Dendritic cell treated with granulocyte-macrophage colony-stimulating factor and Interleukin-4, amounts not matched to agents 40 ng/mL and 50 ng/mL, for 4 days (primary cell): ENCODE measurements at regions not wholly inside any gene's neighbourhood (a gene's known extent, or its start where the extent isn't known, plus 50 kb on each side); places are given as distances from the start of the nearest gene placed in this dataset.

Experiments
- H3K27ac Mint-ChIP-seq: one replicate; pipeline ENCODE4 v1.8.0; 2022; ENCODE audit warnings: mild to moderate bottlenecking, mixed read lengths
- H3K27me3 Mint-ChIP-seq: one replicate; pipeline ENCODE4 v1.8.0; 2022; ENCODE audit warnings: mild to moderate bottlenecking, mixed read lengths
- H3K36me3 Mint-ChIP-seq: one replicate; pipeline ENCODE4 v1.8.0; 2022; ENCODE audit warnings: low read depth, mixed read lengths
- H3K4me1 Mint-ChIP-seq: one replicate; pipeline ENCODE4 v1.8.0; 2022; ENCODE audit warnings: low read depth, mixed read lengths
- H3K4me3 Mint-ChIP-seq: one replicate; pipeline ENCODE4 v1.8.0; 2022; ENCODE audit warnings: mild to moderate bottlenecking, moderate library complexity, mixed read lengths
- H3K9me3 Mint-ChIP-seq: one replicate; pipeline ENCODE4 v1.8.0; 2022; ENCODE audit warnings: mixed read lengths
- intact Hi-C: fragments of 100-400 bp; cut with micrococcal nuclease; formaldehyde crosslinking; loops from one replicate; pipeline ENCODE4 v1.15.0; 2022

DNA sequence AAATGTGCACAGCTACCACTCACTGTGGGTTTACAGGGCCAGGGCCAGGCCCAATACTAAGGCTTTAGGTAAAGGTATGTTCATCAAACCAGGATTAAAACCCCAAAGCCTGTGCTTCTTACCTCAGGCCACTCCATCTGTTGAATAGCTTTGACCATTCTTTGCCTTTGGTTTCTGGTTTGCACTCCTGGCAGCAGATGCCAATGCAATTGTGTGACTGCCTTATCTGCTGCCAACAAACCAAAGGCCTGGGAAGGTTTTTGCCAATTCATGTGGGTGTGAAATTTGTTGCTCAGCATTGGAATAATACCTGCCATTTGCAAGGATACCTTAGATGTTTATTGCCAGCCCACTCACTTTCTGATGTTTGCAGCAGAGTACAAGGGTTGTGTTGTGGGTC, 221.6 kb downstream of the C12orf75 start:
- Mint-ChIP-seq H3K27ac (no peak overlapping the region), H3K4me1 (no peaks in the 10 kb centered on the region), H3K27me3 (no peaks in the 10 kb centered on the region), H3K4me3 (no peak overlapping the region), H3K9me3 (peaks cover 10% of the 10 kb centered on the region), H3K36me3 (no peaks in the 10 kb centered on the region)
- intact Hi-C loops, result no loop called here

DNA sequence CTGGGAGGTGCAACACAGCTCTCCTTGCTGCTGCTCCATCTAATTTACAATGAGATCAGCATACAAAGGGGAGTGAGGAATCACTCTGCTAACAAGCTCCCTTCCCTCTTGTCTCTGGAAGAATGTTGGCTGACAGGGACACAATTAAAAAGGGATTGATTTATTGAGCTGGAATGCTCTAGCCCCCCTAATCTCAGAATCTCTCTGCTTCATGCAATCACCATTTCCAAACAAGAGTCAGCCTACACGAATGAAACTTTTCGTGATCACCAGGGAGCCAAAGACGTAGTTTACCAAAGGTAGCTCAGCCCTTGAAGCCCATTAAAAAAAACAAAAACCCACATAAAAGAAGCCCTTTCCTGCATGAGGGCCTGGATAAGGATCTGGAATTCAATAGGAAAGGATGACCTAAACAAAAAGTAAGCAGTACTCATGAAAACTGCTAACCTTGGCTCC, 223.8 kb downstream of the C12orf75 start:
- Mint-ChIP-seq H3K4me3 (no peak overlapping the region), H3K9me3 (no peaks in the 10 kb centered on the region), H3K27ac (no peak overlapping the region), H3K4me1 (no peaks in the 10 kb centered on the region), H3K27me3 (no peaks in the 10 kb centered on the region), H3K36me3 (no peaks in the 10 kb centered on the region)
- intact Hi-C loops, result no loop called here

DNA sequence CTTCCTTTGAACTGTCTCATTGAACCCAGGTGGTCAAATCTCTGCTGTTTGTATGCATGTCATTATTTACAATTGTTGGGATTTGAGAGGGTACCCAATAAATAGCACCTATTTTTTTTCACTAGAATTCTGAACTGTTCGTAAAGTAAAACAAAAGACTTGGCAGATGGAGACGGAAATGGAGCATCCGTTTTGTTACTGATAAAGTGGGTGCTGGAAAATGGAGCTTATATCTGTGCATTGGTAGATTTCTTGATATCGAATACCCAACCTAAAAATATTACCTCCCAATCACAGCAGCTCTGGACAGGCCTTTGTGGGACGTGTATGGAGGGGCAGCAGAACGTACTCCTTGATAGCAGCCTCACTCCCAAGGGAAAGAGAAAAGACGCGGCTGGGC, 224.4 kb downstream of the C12orf75 start:
- Mint-ChIP-seq H3K4me3 (no peak overlapping the region), H3K4me1 (no peaks in the 10 kb centered on the region), H3K27me3 (no peaks in the 10 kb centered on the region), H3K27ac (no peak overlapping the region), H3K36me3 (no peaks in the 10 kb centered on the region), H3K9me3 (no peaks in the 10 kb centered on the region)
- intact Hi-C loops, result no loop called here

DNA sequence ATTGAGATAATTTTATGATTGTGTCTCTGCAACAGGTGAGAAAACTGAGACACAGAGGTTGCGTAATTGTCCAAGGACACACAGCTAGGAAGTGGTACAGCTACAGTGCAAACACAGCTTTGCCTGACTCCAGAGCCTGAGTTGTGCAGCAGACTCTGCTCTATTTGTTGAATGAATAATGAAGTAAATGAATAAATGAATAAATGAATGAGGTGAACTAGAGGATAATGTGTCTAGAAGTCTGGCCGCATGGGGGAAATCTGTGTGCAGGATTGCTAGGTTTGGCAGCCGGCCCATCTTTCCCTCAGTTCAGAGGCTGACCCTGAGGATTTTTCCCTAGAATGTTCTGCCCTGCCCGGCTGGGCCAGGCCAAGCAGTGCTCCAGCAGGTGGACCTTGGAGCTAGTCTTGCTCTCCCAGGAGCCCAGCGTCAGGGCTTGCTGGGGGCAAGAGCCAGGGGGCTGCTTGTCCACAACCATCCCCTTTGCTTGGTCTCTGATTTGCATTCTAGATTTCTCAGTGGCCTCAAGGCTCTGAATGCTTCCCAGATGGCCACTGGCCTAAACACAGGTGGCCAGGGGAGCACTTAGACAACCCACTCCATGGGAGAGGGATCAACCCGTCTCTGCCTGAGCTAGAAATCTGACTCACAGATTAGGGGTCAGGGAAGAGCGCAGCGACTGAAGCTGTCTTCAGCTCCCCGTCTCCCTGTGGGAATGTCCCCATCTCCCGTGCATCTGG, 225.2 kb downstream of the C12orf75 start:
- H3K27me3 Mint-ChIP-seq, result no peaks in the 10 kb centered on the region
- no peaks in the 10 kb centered on the region for H3K36me3 Mint-ChIP-seq
- no peak overlapping the region for H3K4me3 Mint-ChIP-seq
- H3K9me3 Mint-ChIP-seq, result no peaks in the 10 kb centered on the region
- intact Hi-C loops, result no loop called here
- no peak overlapping the region for H3K27ac Mint-ChIP-seq
- H3K4me1 Mint-ChIP-seq, result no peaks in the 10 kb centered on the region

DNA sequence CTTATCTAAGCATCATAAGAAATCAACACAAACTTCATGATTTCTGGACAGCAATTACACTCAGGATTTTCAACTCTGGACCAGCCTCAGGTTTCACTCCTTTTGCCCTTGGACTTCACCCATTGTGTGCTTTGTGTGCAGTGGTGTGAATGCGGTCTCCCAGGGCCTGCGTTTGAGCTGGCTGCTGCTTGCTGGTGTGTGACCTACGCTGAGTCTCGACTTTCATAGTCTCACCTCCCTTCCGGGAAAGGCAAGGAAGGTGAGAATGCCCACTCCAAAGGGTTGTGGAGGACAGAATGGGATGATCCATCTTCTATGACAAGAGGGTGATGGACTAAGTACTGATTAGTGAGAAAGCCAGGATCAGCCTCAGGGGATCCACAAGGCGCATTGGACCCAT, 228.8 kb downstream of the C12orf75 start:
- Mint-ChIP-seq H3K27ac (no peak overlapping the region), H3K27me3 (no peaks in the 10 kb centered on the region), H3K4me1 (no peaks in the 10 kb centered on the region), H3K36me3 (no peaks in the 10 kb centered on the region), H3K4me3 (no peak overlapping the region), H3K9me3 (no peaks in the 10 kb centered on the region)
- intact Hi-C loops, result no loop called here

DNA sequence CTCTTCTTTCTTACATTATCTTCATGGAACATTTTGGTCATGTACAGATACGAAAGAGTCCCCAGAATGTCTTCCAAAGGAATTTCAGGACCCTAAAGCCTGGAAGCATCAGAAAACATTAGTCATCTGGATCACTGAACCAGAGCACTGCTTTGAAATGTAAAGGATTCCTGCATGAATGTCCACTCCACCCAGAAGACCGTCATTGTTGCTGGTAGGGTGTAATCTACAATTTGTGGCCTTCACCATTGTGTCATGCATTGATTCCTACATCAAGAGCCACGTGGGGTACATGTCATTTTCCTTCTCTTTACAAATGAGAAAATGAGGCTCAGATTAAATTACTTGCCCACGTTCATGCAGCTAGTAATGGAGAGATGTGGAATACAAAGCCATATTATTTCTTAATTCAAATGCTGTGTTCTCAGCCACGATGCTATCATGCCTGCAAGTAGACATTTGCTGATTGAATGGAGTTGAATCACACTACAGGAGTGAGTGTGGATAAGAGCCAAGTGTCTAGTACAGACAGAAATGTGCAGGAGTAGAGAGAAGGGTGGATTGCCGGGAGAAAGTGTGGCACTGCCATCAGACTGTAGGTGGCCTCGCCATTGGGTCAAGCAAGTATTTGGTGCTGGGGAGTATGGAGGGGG, 231.2 kb downstream of the C12orf75 start:
- Mint-ChIP-seq H3K36me3 (no peaks in the 10 kb centered on the region), H3K27me3 (no peaks in the 10 kb centered on the region), H3K27ac (no peak overlapping the region), H3K9me3 (no peaks in the 10 kb centered on the region), H3K4me1 (no peaks in the 10 kb centered on the region), H3K4me3 (no peak overlapping the region)
- intact Hi-C loops, result no loop called here

DNA sequence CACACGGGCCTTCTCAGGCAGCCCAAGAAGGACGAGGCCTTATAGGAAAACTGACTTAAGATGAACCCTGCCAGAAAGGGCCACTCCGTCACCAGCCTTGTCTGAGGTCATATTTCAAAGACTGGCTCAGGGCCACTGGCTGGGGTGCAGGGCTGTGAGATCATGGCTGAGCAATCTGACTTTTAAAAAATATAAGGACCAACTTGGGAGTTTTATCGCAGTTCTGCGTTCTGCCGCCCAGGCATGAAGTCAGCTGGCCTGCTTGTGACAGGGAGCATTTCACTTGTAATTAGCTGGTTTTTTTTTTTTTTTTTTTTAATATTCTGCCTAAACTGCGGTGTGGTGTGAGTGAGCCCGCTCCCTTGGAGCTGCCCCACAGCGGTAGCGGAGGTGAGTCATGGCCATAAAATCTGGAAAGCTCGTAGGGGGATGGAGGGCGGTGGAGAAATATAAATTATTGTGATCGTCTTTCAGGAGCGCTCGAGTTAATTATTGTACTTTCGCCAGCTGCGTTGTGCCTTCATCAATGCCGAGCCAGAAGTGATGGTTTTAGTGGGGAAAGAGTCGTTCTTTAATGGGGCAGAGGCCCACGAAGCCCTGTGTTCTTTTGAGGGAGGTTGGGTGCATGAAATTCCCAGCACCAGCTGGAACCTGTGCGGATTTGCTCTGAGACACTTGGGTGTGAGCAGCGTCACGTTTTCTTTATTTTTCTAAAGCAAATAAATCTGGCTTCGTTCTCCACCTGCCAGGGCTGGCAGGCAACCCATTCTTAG, 231.9 kb downstream of the C12orf75 start:
- intact Hi-C loops, result no loop called here
- Mint-ChIP-seq H3K9me3 (no peaks in the 10 kb centered on the region), H3K27me3 (no peaks in the 10 kb centered on the region), H3K4me3 (no peak overlapping the region), H3K27ac (no peak overlapping the region), H3K36me3 (no peaks in the 10 kb centered on the region), H3K4me1 (no peaks in the 10 kb centered on the region)

DNA sequence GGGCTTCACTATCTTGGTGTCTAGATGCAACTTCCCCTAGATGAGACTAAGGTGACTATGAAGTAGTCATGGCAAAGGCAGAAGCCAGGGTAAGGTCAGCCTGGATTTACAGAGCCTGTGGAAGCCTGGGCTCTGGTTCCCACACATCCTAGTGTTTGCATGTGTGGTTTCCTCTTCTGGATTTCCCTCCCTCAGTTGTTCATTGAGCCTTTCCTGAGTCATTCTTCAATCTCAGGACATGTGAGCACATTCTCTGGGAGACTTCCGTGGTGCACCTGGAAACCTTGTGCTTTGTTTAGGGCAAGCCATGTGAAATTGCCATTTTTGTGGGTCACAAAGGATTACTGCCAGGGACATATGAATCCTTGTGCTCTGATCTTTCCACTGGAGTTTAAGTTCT, 236.6 kb downstream of the C12orf75 start:
- H3K27me3 Mint-ChIP-seq, result no peaks in the 10 kb centered on the region
- no peaks in the 10 kb centered on the region for H3K36me3 Mint-ChIP-seq
- no peaks in the 10 kb centered on the region for H3K4me1 Mint-ChIP-seq
- H3K9me3 Mint-ChIP-seq, result no peaks in the 10 kb centered on the region
- H3K27ac Mint-ChIP-seq, result no peak overlapping the region
- no peak overlapping the region for H3K4me3 Mint-ChIP-seq
- intact Hi-C loops, result no loop called here

DNA sequence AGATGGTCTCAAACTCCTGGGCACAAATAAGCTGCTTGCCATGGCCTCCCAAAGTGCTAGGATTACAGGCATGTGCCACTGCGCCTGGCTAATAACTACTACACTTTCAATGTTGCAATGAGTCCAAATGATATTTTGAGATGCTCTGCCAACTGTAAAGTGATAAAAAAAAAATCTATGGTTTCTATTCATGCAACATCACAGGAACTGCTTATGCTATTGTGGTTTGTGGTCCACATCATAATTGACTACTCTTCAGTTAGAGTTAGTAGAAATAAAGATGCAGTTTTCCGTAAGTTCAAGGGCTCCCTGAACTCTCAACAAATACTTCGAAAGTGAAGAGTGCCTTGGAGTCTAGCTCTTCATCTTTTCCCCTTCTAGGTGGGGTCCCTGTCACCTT, 239.4 kb downstream of the C12orf75 start:
- intact Hi-C loops, result loop anchor here (2.0 kb wide), 1 partner anchor 15 kb away; no protein-coding TSS in a partner anchor

DNA sequence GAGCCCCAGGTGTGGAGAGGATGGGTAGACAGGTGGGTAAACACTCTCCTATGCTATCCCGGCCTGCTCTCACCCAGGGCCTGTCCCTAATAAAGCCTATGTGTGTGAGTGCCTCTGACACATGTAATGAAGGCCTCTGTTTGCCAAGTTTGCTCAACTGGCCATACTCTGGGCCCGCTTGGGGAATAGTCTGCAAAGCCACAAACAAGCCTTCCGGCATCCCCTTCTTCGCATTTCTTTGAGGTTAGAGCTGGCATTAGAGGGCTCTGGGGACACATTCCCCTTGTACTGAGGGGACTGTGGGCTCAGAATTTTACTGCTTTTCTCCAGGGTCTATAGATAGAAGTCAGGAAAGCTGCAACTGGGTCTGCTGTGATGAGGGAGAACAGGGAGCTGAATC, 240.5 kb downstream of the C12orf75 start:
- H3K36me3 Mint-ChIP-seq, result no peaks in the 10 kb centered on the region
- intact Hi-C loops, result no loop called here
- H3K9me3 Mint-ChIP-seq, result no peaks in the 10 kb centered on the region
- no peak overlapping the region for H3K4me3 Mint-ChIP-seq
- no peak overlapping the region for H3K27ac Mint-ChIP-seq
- H3K4me1 Mint-ChIP-seq, result no peaks in the 10 kb centered on the region
- H3K27me3 Mint-ChIP-seq, result no peaks in the 10 kb centered on the region

More for the DNA sequence above, 239.4 kb downstream of the C12orf75 start:
- Mint-ChIP-seq H3K4me1 (no peaks in the 10 kb centered on the region), H3K4me3 (no peak overlapping the region), H3K9me3 (no peaks in the 10 kb centered on the region), H3K27ac (no peak overlapping the region), H3K27me3 (no peaks in the 10 kb centered on the region), H3K36me3 (no peaks in the 10 kb centered on the region)

DNA sequence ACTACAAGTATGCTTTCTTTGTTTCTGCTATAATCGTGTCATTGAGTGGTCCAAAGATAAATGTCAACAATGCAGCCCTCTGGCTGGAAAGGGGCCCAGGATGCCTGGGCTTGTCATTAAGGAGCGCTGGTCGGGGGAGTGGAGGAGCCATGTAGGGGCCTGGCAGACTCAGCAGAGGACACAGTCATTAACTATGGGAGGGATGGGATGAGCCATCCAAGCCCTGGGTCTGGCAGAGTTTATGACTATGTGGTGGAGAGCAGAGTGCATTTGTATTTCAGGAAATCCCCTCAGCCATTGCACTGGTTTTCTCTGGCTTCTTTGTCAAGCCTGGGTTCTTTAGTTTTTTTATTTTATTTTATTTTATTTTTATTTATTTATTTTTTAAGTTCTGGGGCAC, 243.1 kb downstream of the C12orf75 start:
- Mint-ChIP-seq H3K4me1 (no peaks in the 10 kb centered on the region), H3K9me3 (no peaks in the 10 kb centered on the region), H3K27me3 (no peaks in the 10 kb centered on the region), H3K4me3 (no peak overlapping the region), H3K27ac (no peak overlapping the region), H3K36me3 (no peaks in the 10 kb centered on the region)
- intact Hi-C loops, result no loop called here

DNA sequence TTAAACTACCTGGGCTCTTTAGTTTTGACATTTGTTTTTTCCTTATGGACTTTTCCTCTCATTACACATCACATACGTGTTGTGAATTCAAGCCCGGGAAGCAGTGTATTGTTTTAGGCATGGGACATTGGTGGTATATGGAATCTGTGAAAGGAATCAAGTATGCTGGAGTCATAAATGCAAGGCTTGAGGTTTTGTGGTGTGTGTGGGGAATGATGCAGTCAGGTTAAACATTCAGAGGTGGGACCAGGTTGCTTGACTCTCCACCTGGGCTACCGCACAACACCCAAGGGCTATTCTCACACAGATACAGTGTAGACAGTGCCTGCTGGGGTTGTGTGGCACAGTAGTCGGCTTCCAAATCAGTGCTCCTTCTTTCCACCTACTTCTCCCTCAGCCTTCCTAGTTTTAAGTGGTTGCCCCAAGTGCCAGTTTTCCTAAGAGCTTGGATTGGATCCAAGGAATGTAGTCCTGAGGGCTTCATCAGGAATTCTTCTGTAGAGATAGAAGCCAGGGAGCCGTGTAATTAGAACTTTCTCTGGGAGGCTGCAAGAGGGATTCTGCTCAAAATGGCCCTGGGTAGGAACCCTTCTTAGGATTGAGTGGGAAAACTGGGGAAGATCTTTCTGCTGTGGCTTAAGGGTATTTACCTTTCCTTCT, 243.7 kb downstream of the C12orf75 start:
- H3K4me3 Mint-ChIP-seq, result no peak overlapping the region
- no peak overlapping the region for H3K27ac Mint-ChIP-seq
- no peaks in the 10 kb centered on the region for H3K36me3 Mint-ChIP-seq

DNA sequence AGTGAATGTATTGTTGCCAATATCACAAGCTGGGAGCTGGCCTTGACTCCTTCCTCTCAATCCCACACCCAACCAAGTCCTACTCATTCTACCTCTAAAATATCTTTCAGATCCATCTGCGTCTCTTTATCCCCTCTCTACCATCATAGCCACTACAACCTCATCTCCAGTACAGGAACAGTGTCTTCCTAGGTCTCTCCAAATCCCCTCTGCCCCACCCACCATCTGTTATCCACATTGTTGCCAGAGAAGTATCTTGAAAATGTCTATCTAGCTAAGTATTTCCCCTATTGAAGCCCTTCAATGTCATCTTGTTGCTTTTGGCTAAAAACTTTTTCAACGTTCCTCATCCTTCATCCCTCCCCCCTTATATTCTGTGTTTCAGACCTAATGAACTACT, 244.7 kb downstream of the C12orf75 start:
- no peaks in the 10 kb centered on the region for H3K36me3 Mint-ChIP-seq
- H3K4me1 Mint-ChIP-seq, result no peaks in the 10 kb centered on the region
- intact Hi-C loops, result no loop called here
- H3K9me3 Mint-ChIP-seq, result no peaks in the 10 kb centered on the region
- no peaks in the 10 kb centered on the region for H3K27me3 Mint-ChIP-seq
- no peak overlapping the region for H3K27ac Mint-ChIP-seq
- no peak overlapping the region for H3K4me3 Mint-ChIP-seq

More for the DNA sequence above, 243.7 kb downstream of the C12orf75 start:
- no peaks in the 10 kb centered on the region for H3K4me1 Mint-ChIP-seq
- H3K9me3 Mint-ChIP-seq, result no peaks in the 10 kb centered on the region
- H3K27me3 Mint-ChIP-seq, result no peaks in the 10 kb centered on the region
- intact Hi-C loops, result no loop called here

DNA sequence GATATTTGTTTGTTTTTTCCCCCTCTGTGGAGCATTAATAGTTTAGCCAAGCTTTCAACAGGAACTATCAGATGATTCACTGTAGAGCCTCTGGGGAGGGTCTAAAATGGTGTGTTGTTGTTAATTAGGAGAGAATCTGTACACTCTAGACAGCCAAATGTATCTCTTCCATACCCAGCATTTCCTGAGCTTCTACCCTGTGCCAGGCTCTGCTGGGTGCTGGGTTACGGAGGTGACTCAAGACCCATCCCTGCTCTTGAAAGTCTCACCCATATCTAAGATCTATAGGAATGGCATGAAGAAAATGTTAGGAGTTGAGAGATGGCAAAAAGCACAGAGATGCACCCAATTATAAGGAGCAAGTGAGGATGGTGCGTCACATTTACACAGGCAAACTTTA, 245.8 kb downstream of the C12orf75 start:
- H3K9me3 Mint-ChIP-seq, result no peaks in the 10 kb centered on the region
- H3K27ac Mint-ChIP-seq, result no peak overlapping the region
- H3K27me3 Mint-ChIP-seq, result no peaks in the 10 kb centered on the region
- no peaks in the 10 kb centered on the region for H3K4me1 Mint-ChIP-seq
- intact Hi-C loops, result no loop called here
- H3K4me3 Mint-ChIP-seq, result no peak overlapping the region
- no peaks in the 10 kb centered on the region for H3K36me3 Mint-ChIP-seq
